ENCODE measurements at regions not wholly inside any gene's neighbourhood (a gene's known extent, or its start where the extent isn't known, plus 50 kb on each side); places are given as distances from the start of the nearest gene placed in this dataset.

GRCh38 chr14:48560421-48560820 lies 885.0 kb upstream of the MDGA2 start:
- no peak for ATAC-seq
- Mint-ChIP-seq H3K27ac (no peak overlapping the region), H3K4me1 (no peaks in the 10 kb centered on the region), H3K9me3 (peaks cover 6% of the 10 kb centered on the region), H3K4me3 (no peak overlapping the region), H3K36me3 (no peaks in the 10 kb centered on the region), H3K27me3 (no peaks in the 10 kb centered on the region)

GRCh38 chr14:48553443-48553842 lies 878.0 kb upstream of the MDGA2 start:
- H3K9me3 Mint-ChIP-seq = no peaks in the 10 kb centered on the region
- H3K36me3 Mint-ChIP-seq = no peaks in the 10 kb centered on the region
- no peaks in the 10 kb centered on the region for H3K4me1 Mint-ChIP-seq
- ATAC-seq = no peak
- H3K27ac Mint-ChIP-seq = no peak overlapping the region
- H3K4me3 Mint-ChIP-seq = no peak overlapping the region
- no peaks in the 10 kb centered on the region for H3K27me3 Mint-ChIP-seq

DNA sequence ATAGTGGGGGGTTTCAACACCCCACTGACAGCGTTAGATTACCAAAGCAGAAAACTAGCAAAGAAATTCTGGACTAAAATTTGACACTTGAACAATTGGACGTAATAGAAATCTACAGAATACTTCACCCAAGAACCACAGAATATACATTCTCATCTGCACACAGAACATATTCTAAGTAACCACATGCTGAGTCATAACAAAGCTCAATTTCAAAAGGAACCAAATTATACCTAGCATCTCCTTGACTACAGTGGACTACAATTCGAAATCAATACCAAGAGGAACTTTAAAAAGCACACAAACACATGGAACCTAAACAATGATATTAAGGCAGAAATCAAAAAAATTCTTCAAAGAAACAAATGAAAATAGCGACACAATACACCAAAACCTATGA lies 871.6 kb upstream of the MDGA2 start:
- Mint-ChIP-seq H3K4me1 (no peaks in the 10 kb centered on the region), H3K27me3 (no peaks in the 10 kb centered on the region), H3K9me3 (no peaks in the 10 kb centered on the region)

DNA sequence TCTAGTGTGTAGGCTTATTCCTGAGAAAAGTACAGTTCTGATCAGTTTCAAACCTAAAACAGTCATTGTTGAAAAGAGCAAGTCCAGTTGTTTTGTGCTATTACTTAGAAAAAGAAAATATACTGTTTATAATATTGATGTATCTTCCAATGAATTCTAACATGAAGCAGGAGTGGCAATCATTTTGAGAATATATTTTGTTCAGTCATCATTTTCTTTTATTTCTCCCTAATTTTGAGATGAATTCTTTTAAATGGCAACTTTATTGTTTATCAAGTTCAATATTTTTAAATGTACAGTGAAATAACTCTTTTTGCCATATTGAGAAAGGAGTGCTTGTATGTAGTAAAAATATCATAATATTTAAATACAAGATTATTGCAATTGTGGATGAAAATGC lies 862.2 kb upstream of the MDGA2 start:
- H3K27me3 Mint-ChIP-seq = no peaks in the 10 kb centered on the region
- H3K4me3 Mint-ChIP-seq = no peak overlapping the region

More for the DNA sequence above, 871.6 kb upstream of the MDGA2 start:
- no peak overlapping the region for H3K27ac Mint-ChIP-seq
- no peaks in the 10 kb centered on the region for H3K36me3 Mint-ChIP-seq
- H3K4me3 Mint-ChIP-seq = no peak overlapping the region
- ATAC-seq = no peak

GRCh38 chr14:48536318-48536717 lies 860.9 kb upstream of the MDGA2 start:
- Mint-ChIP-seq H3K9me3 (peaks cover 3% of the 10 kb centered on the region), H3K4me3 (no peak overlapping the region), H3K36me3 (no peaks in the 10 kb centered on the region), H3K27ac (no peak overlapping the region), H3K4me1 (no peaks in the 10 kb centered on the region), H3K27me3 (no peaks in the 10 kb centered on the region)
- no peak for ATAC-seq

More for the DNA sequence above, 862.2 kb upstream of the MDGA2 start:
- Mint-ChIP-seq H3K36me3 (no peaks in the 10 kb centered on the region), H3K4me1 (no peaks in the 10 kb centered on the region), H3K27ac (no peak overlapping the region), H3K9me3 (no peaks in the 10 kb centered on the region)
- ATAC-seq = no peak

DNA sequence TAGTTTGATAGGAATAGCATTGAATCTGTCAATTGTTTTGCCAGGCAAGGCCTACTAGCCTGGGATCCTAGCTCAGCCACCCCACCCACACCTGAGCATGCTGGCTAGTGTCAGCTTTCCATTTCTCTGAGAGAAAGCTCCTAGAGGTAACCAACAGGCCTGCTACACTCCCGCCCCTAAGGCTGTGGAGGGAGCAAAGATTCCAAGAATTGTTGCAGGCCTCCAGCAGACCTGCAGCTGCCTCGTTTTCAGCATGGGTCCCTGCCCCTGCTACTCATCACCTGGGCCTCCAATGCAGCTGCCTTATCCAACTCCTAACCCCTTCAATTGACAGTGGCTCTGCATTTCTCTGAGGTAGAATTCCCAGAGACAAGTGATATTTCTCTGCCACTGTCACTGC lies 852.4 kb upstream of the MDGA2 start:
- ATAC-seq = no peak
- H3K27me3 Mint-ChIP-seq = no peaks in the 10 kb centered on the region
- H3K9me3 Mint-ChIP-seq = peaks cover 3% of the 10 kb centered on the region
- H3K4me3 Mint-ChIP-seq = no peak overlapping the region
- H3K4me1 Mint-ChIP-seq = no peaks in the 10 kb centered on the region
- H3K27ac Mint-ChIP-seq = no peak overlapping the region
- H3K36me3 Mint-ChIP-seq = no peaks in the 10 kb centered on the region

DNA sequence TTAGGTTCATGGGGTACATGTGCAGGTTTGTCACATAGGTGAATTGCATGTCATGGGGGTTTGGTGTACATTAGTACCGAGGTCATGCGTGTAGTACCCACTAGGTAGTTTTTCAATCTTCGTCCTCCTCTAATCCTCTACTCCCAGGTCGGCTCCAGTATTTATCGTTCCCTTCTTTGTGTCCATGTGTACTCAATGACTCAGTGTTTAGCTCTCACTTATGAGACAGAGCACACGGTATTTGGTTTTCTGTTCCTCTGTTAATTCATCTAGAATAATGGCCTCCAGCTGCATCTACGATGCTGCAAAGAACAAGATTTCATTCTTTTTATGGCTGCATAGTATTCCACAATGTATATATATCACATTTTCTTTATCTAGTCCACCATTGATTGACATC lies 850.9 kb upstream of the MDGA2 start:
- H3K36me3 Mint-ChIP-seq = no peaks in the 10 kb centered on the region
- no peak overlapping the region for H3K27ac Mint-ChIP-seq
- no peaks in the 10 kb centered on the region for H3K4me1 Mint-ChIP-seq
- H3K4me3 Mint-ChIP-seq = no peak overlapping the region
- H3K27me3 Mint-ChIP-seq = no peaks in the 10 kb centered on the region
- no peaks in the 10 kb centered on the region for H3K9me3 Mint-ChIP-seq
- no peak for ATAC-seq

- Mint-ChIP-seq H3K4me1 (no peaks in the 10 kb centered on the region), H3K9me3 (no peaks in the 10 kb centered on the region), H3K4me3 (no peak overlapping the region), H3K27ac (no peak overlapping the region), H3K27me3 (no peaks in the 10 kb centered on the region), H3K36me3 (no peaks in the 10 kb centered on the region)
- no peak for ATAC-seq
Observed at GRCh38 chr14:48504921-48505320, 829.5 kb upstream of the MDGA2 start.

DNA sequence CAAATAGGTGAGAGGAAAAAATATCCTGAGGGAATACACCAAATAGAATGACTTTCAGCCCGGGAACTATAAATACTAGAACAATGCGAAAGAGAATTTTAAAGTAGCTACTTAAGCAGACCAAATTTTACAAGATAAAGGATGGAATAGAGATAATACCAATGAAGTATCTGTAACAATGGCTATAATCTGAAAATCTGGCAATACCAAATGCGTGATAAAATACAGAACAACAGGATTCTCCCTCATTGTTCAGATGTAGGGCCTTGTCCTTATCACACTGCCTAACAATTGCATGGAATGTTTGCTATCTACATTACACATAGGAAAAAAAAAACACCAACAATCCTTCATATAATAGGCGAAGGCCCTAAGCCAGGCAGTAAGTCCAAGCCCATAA lies 815.4 kb upstream of the MDGA2 start:
- Mint-ChIP-seq H3K9me3 (peaks cover 4% of the 10 kb centered on the region), H3K4me1 (no peaks in the 10 kb centered on the region), H3K4me3 (no peak overlapping the region), H3K27me3 (no peaks in the 10 kb centered on the region), H3K27ac (no peak overlapping the region), H3K36me3 (no peaks in the 10 kb centered on the region)
- no peak for ATAC-seq

- Mint-ChIP-seq H3K4me1 (no peaks in the 10 kb centered on the region), H3K27ac (no peak overlapping the region), H3K36me3 (no peaks in the 10 kb centered on the region), H3K27me3 (no peaks in the 10 kb centered on the region), H3K9me3 (peaks cover 8% of the 10 kb centered on the region), H3K4me3 (no peak overlapping the region)
- no peak for ATAC-seq
Observed at GRCh38 chr14:48473944-48474343, 798.5 kb upstream of the MDGA2 start.

DNA sequence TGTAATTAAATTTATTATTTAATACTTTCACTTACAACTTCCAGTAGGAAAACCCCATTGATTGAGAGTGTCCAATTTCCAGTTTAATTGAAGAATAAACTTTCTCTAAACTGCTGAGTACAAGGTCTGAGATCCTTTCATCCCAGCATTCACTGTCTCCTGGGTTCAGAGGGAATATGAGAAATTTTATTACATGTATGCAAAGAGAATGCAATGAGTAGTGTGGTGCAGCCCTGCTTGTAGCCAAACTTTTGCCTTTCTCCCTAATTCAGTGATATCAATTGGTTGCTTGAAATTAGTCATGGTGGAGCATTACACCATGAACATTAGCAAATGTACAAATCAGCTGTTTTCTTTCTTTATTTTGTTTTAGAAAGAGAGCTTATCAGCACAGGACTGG lies 780.6 kb upstream of the MDGA2 start:
- no peaks in the 10 kb centered on the region for H3K9me3 Mint-ChIP-seq
- no peaks in the 10 kb centered on the region for H3K36me3 Mint-ChIP-seq
- H3K4me1 Mint-ChIP-seq = no peaks in the 10 kb centered on the region
- no peaks in the 10 kb centered on the region for H3K27me3 Mint-ChIP-seq
- H3K4me3 Mint-ChIP-seq = no peak overlapping the region
- no peak overlapping the region for H3K27ac Mint-ChIP-seq
- no peak for ATAC-seq

- no peak overlapping the region for H3K27ac Mint-ChIP-seq
- no peaks in the 10 kb centered on the region for H3K9me3 Mint-ChIP-seq
- no peak for ATAC-seq
- H3K27me3 Mint-ChIP-seq = no peaks in the 10 kb centered on the region
- H3K36me3 Mint-ChIP-seq = no peaks in the 10 kb centered on the region
- H3K4me1 Mint-ChIP-seq = no peaks in the 10 kb centered on the region
- H3K4me3 Mint-ChIP-seq = no peak overlapping the region
Observed at GRCh38 chr14:48454887-48455286, 779.5 kb upstream of the MDGA2 start.

- no peaks in the 10 kb centered on the region for H3K27me3 Mint-ChIP-seq
- no peaks in the 10 kb centered on the region for H3K4me1 Mint-ChIP-seq
- H3K9me3 Mint-ChIP-seq = peaks cover 3% of the 10 kb centered on the region
- H3K27ac Mint-ChIP-seq = no peak overlapping the region
- no peak for ATAC-seq
- no peak overlapping the region for H3K4me3 Mint-ChIP-seq
- no peaks in the 10 kb centered on the region for H3K36me3 Mint-ChIP-seq
Observed at GRCh38 chr14:48452437-48452995, 777.1 kb upstream of the MDGA2 start.

GRCh38 chr14:48435221-48435620 lies 759.8 kb upstream of the MDGA2 start:
- Mint-ChIP-seq H3K4me3 (no peak overlapping the region), H3K4me1 (no peaks in the 10 kb centered on the region), H3K36me3 (no peaks in the 10 kb centered on the region), H3K9me3 (no peaks in the 10 kb centered on the region), H3K27ac (no peak overlapping the region), H3K27me3 (no peaks in the 10 kb centered on the region)
- no peak for ATAC-seq

DNA sequence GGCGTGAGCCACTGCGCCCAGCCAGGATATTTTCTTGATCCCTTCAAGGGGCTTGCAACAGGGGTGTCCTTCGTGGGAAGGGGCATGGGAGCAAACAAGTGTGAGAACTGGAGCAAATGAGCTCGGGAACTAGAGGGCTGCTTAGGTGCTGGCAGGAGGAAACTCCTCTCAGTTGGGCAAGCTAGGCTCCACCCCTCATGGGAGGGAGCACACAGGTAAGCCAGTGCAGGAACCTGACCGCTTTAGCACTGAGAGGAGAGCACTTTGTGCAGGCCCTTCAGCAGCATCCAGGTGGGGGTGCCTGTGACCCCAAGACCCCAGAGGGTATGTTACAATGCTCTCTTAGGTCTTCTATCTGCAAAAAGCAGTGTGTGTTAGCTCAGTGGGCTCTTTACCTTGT lies 755.4 kb upstream of the MDGA2 start:
- peak; percentile 45 for ATAC-seq
- no peaks in the 10 kb centered on the region for H3K4me1 Mint-ChIP-seq
- no peaks in the 10 kb centered on the region for H3K36me3 Mint-ChIP-seq
- H3K27ac Mint-ChIP-seq = no peak overlapping the region
- no peaks in the 10 kb centered on the region for H3K27me3 Mint-ChIP-seq
- no peaks in the 10 kb centered on the region for H3K9me3 Mint-ChIP-seq
- no peak overlapping the region for H3K4me3 Mint-ChIP-seq

DNA sequence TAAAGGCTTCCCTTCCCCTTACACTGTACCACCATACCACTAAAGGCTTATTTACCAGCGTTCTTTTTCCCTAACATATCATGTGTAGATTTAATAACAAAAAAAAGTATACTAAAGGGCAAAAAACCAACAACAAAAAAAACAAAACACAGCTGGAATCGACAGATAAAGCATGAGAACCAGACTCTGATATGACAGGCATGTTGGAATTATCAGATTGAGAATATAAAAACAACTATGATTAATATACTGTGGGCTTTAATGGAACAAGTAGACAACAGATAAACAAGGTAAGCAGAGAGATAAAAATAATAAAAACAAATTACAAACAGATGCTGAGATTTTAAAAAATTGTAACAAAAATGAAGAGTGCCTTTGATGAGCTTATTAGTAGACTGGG lies 754.1 kb upstream of the MDGA2 start:
- Mint-ChIP-seq H3K4me3 (no peak overlapping the region), H3K9me3 (no peaks in the 10 kb centered on the region)
- no peak for ATAC-seq

More for the DNA sequence above, 754.1 kb upstream of the MDGA2 start:
- no peaks in the 10 kb centered on the region for H3K27me3 Mint-ChIP-seq
- H3K4me1 Mint-ChIP-seq = no peaks in the 10 kb centered on the region
- no peak overlapping the region for H3K27ac Mint-ChIP-seq
- H3K36me3 Mint-ChIP-seq = no peaks in the 10 kb centered on the region

Measured in stimulated activated memory B cell treated with anti-CD40 and anti-IgM and Interleukin-4, amounts not matched to agents 10 μg/mL and 1 μg/mL and 100 μg/mL, for 72 hours (primary cell).